ENCODE measurements at regions not wholly inside any gene's neighbourhood (a gene's known extent, or its start where the extent isn't known, plus 50 kb on each side); places are given as distances from the start of the nearest gene placed in this dataset.
"Not testable (repeated sequence)": the region's sequence is repeated elsewhere in the genome, so short reads cannot be mapped to it uniquely, and the experiment has no call there.

GRCh38 chr2:13255485-13255884 lies 538.7 kb downstream of the TRIB2 start:
- H3K27ac ChIP-seq: no peak overlapping the region
- TF ChIP-seq CTCF (conservative IDR thresholded peaks at IDR 0.05) (no peak), ZFX (IDR thresholded peaks at IDR 0.05) (no peak)

DNA sequence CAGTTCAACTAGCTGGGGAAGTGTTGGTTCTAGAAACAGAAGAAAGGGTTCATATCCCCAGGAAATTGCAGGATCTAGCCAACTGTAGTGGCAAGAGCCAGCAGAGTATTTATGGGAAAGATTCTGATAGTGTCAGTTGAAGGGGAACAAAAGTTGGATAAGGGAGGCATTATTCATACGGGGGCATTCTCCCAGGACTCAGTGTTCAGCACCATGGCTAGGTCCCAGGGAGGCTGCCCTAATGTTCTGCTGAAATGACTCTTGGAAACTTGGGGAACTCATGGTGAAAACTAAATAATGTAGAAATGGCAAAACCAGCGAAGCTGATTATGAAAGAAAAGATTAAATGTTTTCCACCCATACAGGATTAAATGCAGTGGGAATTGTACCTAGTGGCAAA lies 543.7 kb downstream of the TRIB2 start:
- TF ChIP-seq ZFX (IDR thresholded peaks at IDR 0.05) (no peak), CTCF (conservative IDR thresholded peaks at IDR 0.05) (no peak)
- H3K27ac ChIP-seq: no peak overlapping the region

- TF ChIP-seq CTCF (conservative IDR thresholded peaks at IDR 0.05) (no peak), ZFX (IDR thresholded peaks at IDR 0.05) (no peak)
- H3K27ac ChIP-seq: no peak overlapping the region
Observed at GRCh38 chr2:13266166-13266565, 549.4 kb downstream of the TRIB2 start.

DNA sequence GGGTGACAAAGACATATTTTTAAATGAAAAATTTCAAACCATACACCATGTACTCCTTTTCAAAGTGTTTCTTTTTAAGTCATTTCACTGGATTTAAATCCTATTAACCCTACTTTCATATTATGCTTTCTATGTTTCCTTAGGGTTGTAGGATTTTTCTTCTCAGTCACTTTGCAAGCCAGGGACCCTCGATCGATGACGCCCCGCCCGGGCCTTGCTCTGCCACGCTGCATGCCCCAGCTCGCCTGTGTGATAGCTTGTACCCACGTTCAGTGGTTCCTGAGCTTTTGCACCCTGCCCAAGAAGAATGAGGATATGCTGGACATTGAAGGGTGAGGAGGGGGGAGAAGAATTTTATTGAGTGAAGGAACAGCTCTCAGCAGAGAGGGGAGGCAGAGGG lies 568.0 kb downstream of the TRIB2 start:
- H3K27ac ChIP-seq: no peak overlapping the region
- TF ChIP-seq ZFX (IDR thresholded peaks at IDR 0.05) (no peak), CTCF (conservative IDR thresholded peaks at IDR 0.05) (no peak)

DNA sequence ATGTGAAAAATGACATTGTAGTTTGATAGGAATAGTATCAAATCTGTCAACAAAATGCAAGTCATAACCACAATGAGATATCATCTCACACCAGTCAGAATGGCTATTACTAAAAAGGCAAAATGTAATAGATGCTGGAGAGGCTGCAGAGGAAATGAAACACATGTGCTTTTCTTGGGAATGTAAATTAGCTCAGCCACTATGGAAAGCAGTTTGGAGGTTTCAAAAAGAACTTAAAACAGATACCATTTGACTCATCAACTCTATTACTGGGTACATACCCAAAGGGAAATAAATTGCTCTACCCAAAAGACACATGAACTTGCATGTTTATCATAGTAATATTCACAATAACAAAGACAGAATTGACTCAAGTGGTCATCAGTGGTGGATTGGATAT lies 572.6 kb downstream of the TRIB2 start:
- TF ChIP-seq ZFX (IDR thresholded peaks at IDR 0.05) (no peak), CTCF (conservative IDR thresholded peaks at IDR 0.05) (no peak)
- no peak overlapping the region for H3K27ac ChIP-seq

DNA sequence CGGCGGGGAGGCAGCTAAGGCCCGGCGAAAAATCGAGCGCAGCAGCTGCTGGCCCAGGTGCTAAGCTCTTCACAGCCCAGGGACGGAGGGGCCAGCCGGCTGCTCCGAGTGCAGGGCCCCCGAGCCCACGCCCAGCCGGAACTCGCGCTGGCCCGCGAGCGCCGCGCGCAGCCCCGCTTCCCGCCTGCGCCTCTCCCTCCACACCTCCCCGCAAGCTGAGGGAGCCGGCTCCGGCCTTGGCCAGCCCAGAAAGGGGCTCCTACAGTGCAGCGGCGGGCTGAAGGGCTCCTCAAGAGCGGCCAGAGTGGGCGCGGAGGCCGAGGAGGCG lies 591.7 kb downstream of the TRIB2 start:
- not testable (repeated sequence) for H3K27ac ChIP-seq

DNA sequence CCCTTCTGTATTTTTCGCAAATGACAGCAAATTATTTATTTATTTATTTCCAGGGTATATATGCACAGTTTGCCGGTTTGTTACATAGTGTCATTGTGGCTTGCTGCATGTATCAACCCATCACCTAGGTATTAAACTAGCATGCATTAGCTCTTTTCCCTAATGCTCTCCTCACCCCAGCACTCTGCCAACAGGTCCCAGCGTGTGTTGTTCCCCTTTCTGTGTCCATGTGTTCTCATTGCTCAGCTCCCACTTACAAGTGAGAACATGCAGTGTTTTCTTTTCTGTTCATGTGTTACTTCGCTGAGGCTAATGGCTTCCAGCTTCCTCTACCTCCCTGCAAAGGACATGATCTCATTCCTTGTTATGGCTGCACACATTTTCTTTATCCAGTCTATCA lies 592.3 kb downstream of the TRIB2 start:
- H3K27ac ChIP-seq: no peak overlapping the region
- TF ChIP-seq CTCF (conservative IDR thresholded peaks at IDR 0.05) (no peak), ZFX (IDR thresholded peaks at IDR 0.05) (no peak)

- no peak overlapping the region for H3K27ac ChIP-seq
- TF ChIP-seq CTCF (conservative IDR thresholded peaks at IDR 0.05) (no peak), ZFX (IDR thresholded peaks at IDR 0.05) (no peak)
Observed at GRCh38 chr2:13332060-13332459, 615.3 kb downstream of the TRIB2 start.

GRCh38 chr2:13334071-13334470 lies 617.3 kb downstream of the TRIB2 start:
- not testable (repeated sequence) for H3K27ac ChIP-seq

Measured in C4-2B (cell line).